ENCODE measurements at regions not wholly inside any gene's neighbourhood (a gene's known extent, or its start where the extent isn't known, plus 50 kb on each side); places are given as distances from the start of the nearest gene placed in this dataset.

DNA sequence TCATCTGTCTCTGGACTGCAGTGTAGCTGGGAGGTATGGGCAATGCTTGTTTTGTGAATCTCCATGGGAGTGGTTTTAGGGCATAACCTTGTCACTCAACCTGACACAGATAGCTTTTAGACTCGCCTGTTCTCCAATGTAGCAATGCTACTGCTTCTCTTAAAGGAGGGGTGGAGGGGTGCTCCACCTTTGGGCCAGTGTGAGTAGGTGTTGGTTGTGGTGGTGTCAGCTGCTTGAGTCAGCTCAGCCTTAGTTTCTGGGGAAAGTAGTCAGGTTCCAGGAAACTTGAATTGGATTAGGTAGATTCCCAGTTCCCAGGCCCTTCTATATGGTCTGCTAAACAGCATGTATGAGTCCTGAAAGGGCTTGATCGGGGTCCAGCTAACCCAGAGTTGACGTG, 91.1 kb upstream of the PLPPR1 start:
- TF ChIP-seq, protein P1, sequence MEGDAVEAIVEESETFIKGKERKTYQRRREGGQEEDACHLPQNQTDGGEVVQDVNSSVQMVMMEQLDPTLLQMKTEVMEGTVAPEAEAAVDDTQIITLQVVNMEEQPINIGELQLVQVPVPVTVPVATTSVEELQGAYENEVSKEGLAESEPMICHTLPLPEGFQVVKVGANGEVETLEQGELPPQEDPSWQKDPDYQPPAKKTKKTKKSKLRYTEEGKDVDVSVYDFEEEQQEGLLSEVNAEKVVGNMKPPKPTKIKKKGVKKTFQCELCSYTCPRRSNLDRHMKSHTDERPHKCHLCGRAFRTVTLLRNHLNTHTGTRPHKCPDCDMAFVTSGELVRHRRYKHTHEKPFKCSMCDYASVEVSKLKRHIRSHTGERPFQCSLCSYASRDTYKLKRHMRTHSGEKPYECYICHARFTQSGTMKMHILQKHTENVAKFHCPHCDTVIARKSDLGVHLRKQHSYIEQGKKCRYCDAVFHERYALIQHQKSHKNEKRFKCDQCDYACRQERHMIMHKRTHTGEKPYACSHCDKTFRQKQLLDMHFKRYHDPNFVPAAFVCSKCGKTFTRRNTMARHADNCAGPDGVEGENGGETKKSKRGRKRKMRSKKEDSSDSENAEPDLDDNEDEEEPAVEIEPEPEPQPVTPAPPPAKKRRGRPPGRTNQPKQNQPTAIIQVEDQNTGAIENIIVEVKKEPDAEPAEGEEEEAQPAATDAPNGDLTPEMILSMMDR (IDR thresholded peaks at IDR 0.05; ENCODE audit: insufficient read depth, low read length, poor library complexity, severe bottlenecking): no peak
- TF ChIP-seq EZH2phosphoT487 (conservative IDR thresholded peaks at IDR 0.05; ENCODE audit: low read length): no peak

Data from SU-DHL-6 (cell line).